ENCODE measurements at regions not wholly inside any gene's neighbourhood (a gene's known extent, or its start where the extent isn't known, plus 50 kb on each side); places are given as distances from the start of the nearest gene placed in this dataset.

DNA sequence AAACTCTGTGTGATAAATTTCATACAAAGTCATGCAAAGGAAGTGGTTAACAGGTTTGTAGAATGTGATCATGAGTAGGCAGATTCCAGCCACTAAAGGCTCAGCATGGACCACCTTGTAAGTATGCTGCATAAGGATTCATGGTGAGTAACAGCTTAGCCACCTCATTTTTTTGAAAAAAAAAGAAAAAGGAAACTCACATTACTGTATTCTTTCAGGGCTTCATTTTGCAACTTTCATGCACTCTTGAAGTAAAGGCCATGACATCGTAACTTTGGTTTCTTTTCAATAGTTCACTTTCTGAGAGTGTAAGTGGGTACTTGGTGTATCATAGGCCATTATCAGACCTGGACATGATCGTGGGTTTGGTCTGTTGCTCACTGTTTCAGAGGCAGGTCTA lies 175.1 kb downstream of the PCSK1 start:
- 79 to 87% methylated on average over 2 of the region's 2 CpGs for WGBS, 2 donors
- no peaks in the 10 kb centered on the region for H3K27me3 ChIP-seq
- H3K4me3 ChIP-seq: no peak overlapping the region
- H3K27ac ChIP-seq: no peak overlapping the region
- no peaks in the 10 kb centered on the region for H3K9me3 ChIP-seq
- TF ChIP-seq EP300 (IDR thresholded peaks at IDR 0.05): no peak
- TF ChIP-seq, protein P1, sequence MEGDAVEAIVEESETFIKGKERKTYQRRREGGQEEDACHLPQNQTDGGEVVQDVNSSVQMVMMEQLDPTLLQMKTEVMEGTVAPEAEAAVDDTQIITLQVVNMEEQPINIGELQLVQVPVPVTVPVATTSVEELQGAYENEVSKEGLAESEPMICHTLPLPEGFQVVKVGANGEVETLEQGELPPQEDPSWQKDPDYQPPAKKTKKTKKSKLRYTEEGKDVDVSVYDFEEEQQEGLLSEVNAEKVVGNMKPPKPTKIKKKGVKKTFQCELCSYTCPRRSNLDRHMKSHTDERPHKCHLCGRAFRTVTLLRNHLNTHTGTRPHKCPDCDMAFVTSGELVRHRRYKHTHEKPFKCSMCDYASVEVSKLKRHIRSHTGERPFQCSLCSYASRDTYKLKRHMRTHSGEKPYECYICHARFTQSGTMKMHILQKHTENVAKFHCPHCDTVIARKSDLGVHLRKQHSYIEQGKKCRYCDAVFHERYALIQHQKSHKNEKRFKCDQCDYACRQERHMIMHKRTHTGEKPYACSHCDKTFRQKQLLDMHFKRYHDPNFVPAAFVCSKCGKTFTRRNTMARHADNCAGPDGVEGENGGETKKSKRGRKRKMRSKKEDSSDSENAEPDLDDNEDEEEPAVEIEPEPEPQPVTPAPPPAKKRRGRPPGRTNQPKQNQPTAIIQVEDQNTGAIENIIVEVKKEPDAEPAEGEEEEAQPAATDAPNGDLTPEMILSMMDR (IDR thresholded peaks at IDR 0.05): no peak
- no peaks in the 10 kb centered on the region for H3K36me3 ChIP-seq
- no peak for ATAC-seq (ENCODE audit: low FRiP score in 2 of 2)
- DNase-seq: no peak
- no peaks in the 10 kb centered on the region for H3K4me1 ChIP-seq

DNA sequence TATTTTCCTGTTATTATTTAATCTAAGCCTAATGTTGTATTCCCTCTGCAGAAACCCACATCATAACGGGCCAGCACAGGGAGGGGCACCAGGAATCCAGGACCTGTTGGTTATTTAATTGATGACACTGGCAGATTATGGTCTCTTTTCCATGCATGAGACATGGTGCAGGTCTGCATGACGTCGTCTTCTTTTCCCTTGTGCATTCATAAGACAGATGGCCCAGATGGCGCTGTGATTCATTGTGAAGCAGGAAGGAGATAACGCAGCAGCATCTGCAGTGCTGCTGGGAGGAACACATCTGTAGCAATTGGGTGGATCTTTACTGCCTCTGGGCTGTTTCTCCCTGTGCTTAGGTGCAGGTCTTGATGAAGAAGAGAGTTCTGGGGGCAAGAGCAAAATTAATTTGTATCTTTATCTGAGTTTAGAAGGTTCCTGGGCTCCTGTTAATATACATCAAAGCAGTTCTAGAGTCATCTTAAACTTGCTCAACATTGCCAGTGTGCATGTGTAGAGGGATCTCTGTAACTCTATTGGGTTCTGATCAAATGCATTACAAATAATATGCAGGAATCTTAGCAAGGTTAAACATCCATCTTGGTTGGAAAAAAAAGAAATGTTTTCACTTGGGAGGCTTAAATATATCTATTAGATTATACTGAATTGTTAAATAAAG lies 176.1 kb downstream of the PCSK1 start:
- H3K27ac ChIP-seq: no peak overlapping the region
- DNase-seq: no peak
- ATAC-seq (ENCODE audit: low FRiP score in 2 of 2): peak in 1 of 2 donors; percentile 82
- H3K36me3 ChIP-seq: no peaks in the 10 kb centered on the region
- no peaks in the 10 kb centered on the region for H3K27me3 ChIP-seq
- TF ChIP-seq EP300 (IDR thresholded peaks at IDR 0.05) (no peak), POLR2A (IDR thresholded peaks at IDR 0.05) (no peak), POLR2AphosphoS5 (IDR thresholded peaks at IDR 0.05) (no peak)
- TF ChIP-seq, protein P1 (IDR thresholded peaks at IDR 0.05): no peak
- H3K4me3 ChIP-seq: no peak overlapping the region
- no peaks in the 10 kb centered on the region for H3K4me1 ChIP-seq
- 62 to 83% methylated on average over 5 of the region's 5 CpGs for WGBS, 2 donors
- H3K9me3 ChIP-seq: no peaks in the 10 kb centered on the region

DNA sequence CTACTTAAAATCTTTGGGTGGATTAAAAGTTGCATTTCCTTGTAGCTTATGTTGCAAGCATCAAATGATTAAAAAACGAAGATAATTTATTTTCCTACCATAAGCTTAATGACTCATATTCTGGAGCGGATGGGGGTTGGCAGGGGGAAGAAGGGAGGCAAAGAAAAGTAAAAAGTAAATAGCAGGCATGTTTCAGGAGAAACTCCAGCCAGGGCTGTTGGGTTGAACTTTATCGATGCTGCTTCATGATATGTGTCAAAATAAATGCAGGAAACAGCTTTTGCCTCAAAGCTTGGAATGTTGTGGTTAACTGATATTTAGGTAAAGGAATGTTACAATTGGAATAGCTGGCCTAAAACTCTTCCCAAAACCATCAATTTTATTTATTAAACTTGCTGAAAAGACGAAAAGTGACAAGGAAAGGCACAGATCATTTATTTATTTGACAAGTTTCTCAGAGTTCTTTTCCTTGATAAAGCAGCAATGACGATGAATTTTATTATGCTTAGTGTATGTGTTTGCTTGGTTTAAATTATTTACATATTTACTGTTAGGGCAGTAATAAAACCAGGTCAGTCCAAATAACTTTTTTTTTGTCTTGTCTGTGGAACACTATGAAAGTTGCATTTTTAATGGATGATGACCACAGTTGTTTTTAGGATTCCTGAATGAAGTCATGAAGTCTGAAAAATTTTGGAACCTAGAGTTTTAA lies 177.9 kb downstream of the PCSK1 start:
- Histone ChIP-seq H3K4me1 (no peaks in the 10 kb centered on the region), H3K4me3 (no peak overlapping the region), H3K9me3 (no peaks in the 10 kb centered on the region), H3K27ac (peak overlapping the region in 2 of 4 donors; percentile 14 to 30), H3K27me3 (no peaks in the 10 kb centered on the region), H3K36me3 (no peaks in the 10 kb centered on the region)
- ATAC-seq (ENCODE audit: low FRiP score in 2 of 2) (peak in 1 of 2 donors; percentile 81), DNase-seq (no peak)
- TF ChIP-seq POLR2AphosphoS5 (IDR thresholded peaks at IDR 0.05): no peak
- TF ChIP-seq, protein P1 (IDR thresholded peaks at IDR 0.05): no peak
- WGBS, 2 donors: 41 to 43% methylated on average over 5 of the region's 5 CpGs

DNA sequence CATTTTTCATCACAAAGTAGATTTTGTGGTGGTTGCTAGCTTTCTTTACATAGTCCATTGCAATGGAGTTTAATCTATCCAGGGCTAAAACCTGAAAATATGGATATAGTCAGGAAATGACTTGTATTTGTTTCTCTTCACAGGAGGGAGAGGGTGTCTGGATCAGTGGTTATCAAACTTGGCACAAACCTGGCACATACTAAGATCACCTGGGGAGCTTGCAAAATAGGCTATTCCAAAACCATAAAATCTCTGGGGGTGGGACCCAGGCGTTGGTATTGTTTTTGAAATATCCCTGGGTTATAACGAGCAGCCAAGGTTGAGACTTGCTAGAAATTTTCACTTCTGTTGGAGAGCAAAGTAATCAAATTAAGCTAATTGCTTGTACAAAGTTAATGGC lies 179.9 kb downstream of the PCSK1 start:
- H3K27me3 ChIP-seq: no peaks in the 10 kb centered on the region
- H3K36me3 ChIP-seq: no peaks in the 10 kb centered on the region
- 75 to 87% methylated on average over 2 of the region's 2 CpGs for WGBS, 2 donors
- no peaks in the 10 kb centered on the region for H3K9me3 ChIP-seq
- no peak for TF ChIP-seq POLR2A (IDR thresholded peaks at IDR 0.05)
- TF ChIP-seq POLR2AphosphoS5 (IDR thresholded peaks at IDR 0.05): no peak
- TF ChIP-seq, protein P1 (IDR thresholded peaks at IDR 0.05): no peak
- TF ChIP-seq EP300 (IDR thresholded peaks at IDR 0.05): no peak
- H3K27ac ChIP-seq: no peak overlapping the region
- no peaks in the 10 kb centered on the region for H3K4me1 ChIP-seq
- no peak for ATAC-seq (ENCODE audit: low FRiP score in 2 of 2)
- no peak overlapping the region for H3K4me3 ChIP-seq
- DNase-seq: no peak

DNA sequence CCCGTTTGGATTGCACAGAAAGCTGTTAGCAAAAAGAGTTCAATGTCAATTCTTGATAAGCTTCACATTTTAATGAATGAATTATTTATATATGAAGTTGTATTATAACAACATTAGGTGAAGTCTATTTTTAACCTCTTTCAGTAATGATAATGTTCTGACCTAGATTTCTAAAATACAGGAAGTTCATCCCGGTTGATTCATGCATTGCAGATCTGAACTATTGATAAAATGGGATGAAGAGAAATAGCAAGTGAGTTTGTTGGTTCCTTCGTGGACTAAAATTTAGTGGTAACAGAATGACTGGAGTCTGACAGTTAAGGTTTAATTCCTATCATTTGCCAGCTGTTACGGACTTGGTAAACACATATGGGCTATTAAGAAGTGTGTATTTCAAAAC lies 180.5 kb downstream of the PCSK1 start:
- no peak for ATAC-seq (ENCODE audit: low FRiP score in 2 of 2)
- WGBS, 2 donors: 68 to 70% methylated on average over 4 of the region's 4 CpGs

More for the DNA sequence above, 180.5 kb downstream of the PCSK1 start:
- H3K36me3 ChIP-seq: no peaks in the 10 kb centered on the region
- DNase-seq: no peak
- H3K4me3 ChIP-seq: no peak overlapping the region
- no peak overlapping the region for H3K27ac ChIP-seq
- H3K27me3 ChIP-seq: no peaks in the 10 kb centered on the region
- TF ChIP-seq POLR2A (IDR thresholded peaks at IDR 0.05) (no peak), EP300 (IDR thresholded peaks at IDR 0.05) (no peak), POLR2AphosphoS5 (IDR thresholded peaks at IDR 0.05) (no peak)
- TF ChIP-seq, protein P1 (IDR thresholded peaks at IDR 0.05): no peak
- H3K9me3 ChIP-seq: no peaks in the 10 kb centered on the region
- H3K4me1 ChIP-seq: peaks cover 0 to 3% (median 1%) of the 10 kb centered on the region in 4 donors
